Neural crest cell (in vitro differentiated cells): ENCODE measurements at regions not wholly inside any gene's neighbourhood (a gene's known extent, or its start where the extent isn't known, plus 50 kb on each side); places are given as distances from the start of the nearest gene placed in this dataset.

Experiments
- DNase-seq: peaks from one replicate; pipeline ENCODE4 v3.0.0; 2021; ENCODE audit warnings: low read depth, mixed read lengths, low spot score
- H3K27ac Mint-ChIP-seq: one replicate; pipeline ENCODE4 v1.8.0; 2021; ENCODE audit warnings: mild to moderate bottlenecking, mixed read lengths; ENCODE audit not compliant: unreplicated experiment
- H3K27me3 Mint-ChIP-seq: 2 replicates; pipeline ENCODE4 v1.8.0; 2021; ENCODE audit warnings: low read depth, mild to moderate bottlenecking, mixed read lengths
- H3K36me3 Mint-ChIP-seq: 2 replicates; pipeline ENCODE4 v1.8.0; 2021; ENCODE audit warnings: low read depth, mild to moderate bottlenecking, mixed read lengths
- H3K4me1 Mint-ChIP-seq: 2 replicates; pipeline ENCODE4 v1.8.0; 2021; ENCODE audit warnings: mixed read lengths
- H3K4me3 Mint-ChIP-seq: one replicate; pipeline ENCODE4 v1.8.0; 2021; ENCODE audit warnings: mild to moderate bottlenecking, mixed read lengths
- H3K9me3 Mint-ChIP-seq: 2 replicates; pipeline ENCODE4 v1.8.0; 2021; ENCODE audit warnings: mixed read lengths
- CTCF ChIP-seq: fragments of 200-600 bp; sonication (generic); conservative IDR thresholded peaks from 2 replicates; pipeline ENCODE4 v1.5.0; 2021; ENCODE audit warnings: antibody characterized with exemption, mild to moderate bottlenecking

GRCh38 chr19:32104850-32105235 is 240.6 kb upstream of the ZNF507 start:
- peaks cover 6% of the 10 kb centered on the region for H3K27me3 Mint-ChIP-seq
- peaks cover 11% of the 10 kb centered on the region for H3K9me3 Mint-ChIP-seq
- peaks cover 16% of the 10 kb centered on the region for H3K4me1 Mint-ChIP-seq
- peak overlapping the region; percentile 83 for H3K27ac Mint-ChIP-seq
- no peak for DNase-seq
- no peak for TF ChIP-seq CTCF
- H3K4me3 Mint-ChIP-seq: no peak overlapping the region
- H3K36me3 Mint-ChIP-seq: peaks cover 6% of the 10 kb centered on the region

- peaks cover under 1% of the 10 kb centered on the region for H3K36me3 Mint-ChIP-seq
- H3K27me3 Mint-ChIP-seq: peaks cover 5% of the 10 kb centered on the region
- peaks cover 16% of the 10 kb centered on the region for H3K4me1 Mint-ChIP-seq
- DNase-seq: no peak
- TF ChIP-seq CTCF: no peak
- peaks cover 4% of the 10 kb centered on the region for H3K9me3 Mint-ChIP-seq
- no peak overlapping the region for H3K4me3 Mint-ChIP-seq
- H3K27ac Mint-ChIP-seq: no peak overlapping the region
Measured at GRCh38 chr19:32105527-32106310, 239.7 kb upstream of the ZNF507 start.

- Mint-ChIP-seq H3K4me1 (no peaks in the 10 kb centered on the region), H3K4me3 (no peak overlapping the region), H3K27me3 (peaks cover 8% of the 10 kb centered on the region), H3K36me3 (peaks cover 3% of the 10 kb centered on the region), H3K27ac (no peak overlapping the region), H3K9me3 (peaks cover 9% of the 10 kb centered on the region)
- no peak for DNase-seq
- no peak for TF ChIP-seq CTCF
Measured at GRCh38 chr19:32122258-32122657, 223.2 kb upstream of the ZNF507 start.

- no peak for DNase-seq
Measured at GRCh38 chr19:32123355-32123940, 222.0 kb upstream of the ZNF507 start.

GRCh38 chr19:32124585-32124984 is 220.8 kb upstream of the ZNF507 start:
- H3K27me3 Mint-ChIP-seq: peaks cover 2% of the 10 kb centered on the region

More at GRCh38 chr19:32123355-32123940, 222.0 kb upstream of the ZNF507 start:
- Mint-ChIP-seq H3K4me1 (no peaks in the 10 kb centered on the region), H3K4me3 (no peak overlapping the region), H3K27me3 (peaks cover 2% of the 10 kb centered on the region), H3K27ac (no peak overlapping the region), H3K36me3 (no peaks in the 10 kb centered on the region), H3K9me3 (peaks cover 1% of the 10 kb centered on the region)
- no peak for TF ChIP-seq CTCF

More at GRCh38 chr19:32124585-32124984, 220.8 kb upstream of the ZNF507 start:
- Mint-ChIP-seq H3K9me3 (no peaks in the 10 kb centered on the region), H3K4me1 (no peaks in the 10 kb centered on the region), H3K4me3 (no peak overlapping the region), H3K36me3 (no peaks in the 10 kb centered on the region), H3K27ac (no peak overlapping the region)
- no peak for DNase-seq
- no peak for TF ChIP-seq CTCF
